Epithelial cell of esophagus (primary cell): ENCODE measurements at regions not wholly inside any gene's neighbourhood (a gene's known extent, or its start where the extent isn't known, plus 50 kb on each side); places are given as distances from the start of the nearest gene placed in this dataset.

Source experiments
- DNase-seq: peaks from one replicate; pipeline ENCODE4 v3.0.0; 2010; ENCODE audit warnings: low read depth
- H3K4me3 ChIP-seq: 2 replicates; pipeline ENCODE4 v1.5.1; 2011; ENCODE audit warnings: mild to moderate bottlenecking, low read length, control low read depth
- TF ChIP-seq, protein P1 (sequence below): IDR thresholded peaks from 2 replicates; pipeline ENCODE4 v1.5.1; 2011; ENCODE audit warnings: low read depth, mild to moderate bottlenecking, low read length, control low read depth, inconsistent platforms; ENCODE audit not compliant: insufficient read depth; ENCODE audit errors: missing control alignments

DNA sequence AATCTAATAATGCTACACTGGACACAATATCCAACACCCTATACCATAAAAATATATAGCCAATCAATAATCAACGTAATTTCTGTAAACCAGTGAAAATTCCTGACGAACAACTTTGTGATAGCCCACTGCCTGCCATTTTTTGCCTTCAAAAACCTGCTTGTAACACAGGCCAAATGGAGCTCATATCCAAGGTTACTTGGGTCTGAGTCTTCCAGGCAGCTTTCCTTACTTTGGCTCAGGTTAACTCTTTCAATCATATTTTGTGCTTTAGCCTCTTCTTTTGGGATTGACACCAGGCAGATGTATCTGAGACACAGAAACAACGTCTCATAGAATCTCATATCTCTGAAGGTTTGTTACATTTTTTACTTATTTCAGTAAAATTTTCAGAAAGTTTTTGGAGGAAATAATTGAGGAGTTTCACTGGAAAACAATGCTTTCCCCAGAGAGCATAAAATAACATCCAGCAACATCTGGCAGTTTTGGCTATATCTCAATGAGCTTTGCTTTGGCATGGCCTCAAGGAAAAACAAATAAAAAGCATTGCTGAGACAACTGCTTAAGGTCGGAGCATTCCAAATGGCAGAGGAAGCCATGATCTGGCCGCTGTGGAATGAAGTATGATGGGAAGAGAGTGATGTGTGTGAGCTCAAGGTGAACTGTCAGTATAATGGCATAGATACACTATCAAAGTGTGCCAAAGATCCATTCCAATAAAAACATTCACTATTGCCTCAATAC is 162.9 kb upstream of the SPIN4 start:
- no peak overlapping the region for H3K4me3 ChIP-seq
- DNase-seq: peak; percentile 56
- TF ChIP-seq, protein P1, sequence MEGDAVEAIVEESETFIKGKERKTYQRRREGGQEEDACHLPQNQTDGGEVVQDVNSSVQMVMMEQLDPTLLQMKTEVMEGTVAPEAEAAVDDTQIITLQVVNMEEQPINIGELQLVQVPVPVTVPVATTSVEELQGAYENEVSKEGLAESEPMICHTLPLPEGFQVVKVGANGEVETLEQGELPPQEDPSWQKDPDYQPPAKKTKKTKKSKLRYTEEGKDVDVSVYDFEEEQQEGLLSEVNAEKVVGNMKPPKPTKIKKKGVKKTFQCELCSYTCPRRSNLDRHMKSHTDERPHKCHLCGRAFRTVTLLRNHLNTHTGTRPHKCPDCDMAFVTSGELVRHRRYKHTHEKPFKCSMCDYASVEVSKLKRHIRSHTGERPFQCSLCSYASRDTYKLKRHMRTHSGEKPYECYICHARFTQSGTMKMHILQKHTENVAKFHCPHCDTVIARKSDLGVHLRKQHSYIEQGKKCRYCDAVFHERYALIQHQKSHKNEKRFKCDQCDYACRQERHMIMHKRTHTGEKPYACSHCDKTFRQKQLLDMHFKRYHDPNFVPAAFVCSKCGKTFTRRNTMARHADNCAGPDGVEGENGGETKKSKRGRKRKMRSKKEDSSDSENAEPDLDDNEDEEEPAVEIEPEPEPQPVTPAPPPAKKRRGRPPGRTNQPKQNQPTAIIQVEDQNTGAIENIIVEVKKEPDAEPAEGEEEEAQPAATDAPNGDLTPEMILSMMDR: no peak

DNA sequence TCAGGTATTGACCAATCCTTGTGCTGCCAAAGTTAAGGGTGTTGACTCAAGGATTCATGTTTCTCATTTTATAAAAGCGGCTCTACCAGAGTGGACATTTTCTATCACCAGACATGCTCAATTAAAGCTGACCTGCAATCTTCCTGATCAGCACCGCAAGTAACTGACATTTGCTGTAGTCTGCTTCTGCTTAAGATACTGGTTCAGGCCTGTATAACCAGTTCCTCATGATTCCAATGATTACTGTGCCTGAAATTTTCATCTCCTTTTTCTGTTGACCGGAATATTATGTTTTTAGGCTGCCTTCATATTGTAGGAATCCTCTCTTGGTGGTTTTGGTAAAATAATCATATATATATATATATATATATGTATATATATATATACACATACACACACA is 160.2 kb upstream of the SPIN4 start:
- H3K4me3 ChIP-seq: no peak overlapping the region
- peak; percentile 19 for DNase-seq

DNA sequence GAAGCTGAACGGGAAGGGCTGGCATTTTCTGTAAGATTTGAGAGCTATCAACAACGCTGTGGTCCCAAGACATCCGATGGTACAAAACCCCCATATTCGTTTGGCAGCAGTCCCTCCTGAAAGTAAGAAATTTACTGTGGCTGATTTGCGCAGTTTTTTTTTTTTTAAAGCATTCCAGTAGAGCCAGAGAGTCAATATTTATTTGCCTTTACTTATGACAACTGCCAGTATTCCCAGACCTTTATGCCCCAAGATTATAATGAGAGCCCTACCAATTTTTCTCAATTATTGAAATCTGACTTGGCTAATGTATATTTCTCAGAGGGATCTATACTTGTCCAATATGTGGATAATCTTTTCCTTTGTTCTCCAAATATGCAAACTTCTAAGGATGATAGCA is 157.5 kb upstream of the SPIN4 start:
- DNase-seq: no peak
- H3K4me3 ChIP-seq: no peak overlapping the region
- TF ChIP-seq, protein P1: no peak

More for the DNA sequence above, 160.2 kb upstream of the SPIN4 start:
- TF ChIP-seq, protein P1: no peak

DNA sequence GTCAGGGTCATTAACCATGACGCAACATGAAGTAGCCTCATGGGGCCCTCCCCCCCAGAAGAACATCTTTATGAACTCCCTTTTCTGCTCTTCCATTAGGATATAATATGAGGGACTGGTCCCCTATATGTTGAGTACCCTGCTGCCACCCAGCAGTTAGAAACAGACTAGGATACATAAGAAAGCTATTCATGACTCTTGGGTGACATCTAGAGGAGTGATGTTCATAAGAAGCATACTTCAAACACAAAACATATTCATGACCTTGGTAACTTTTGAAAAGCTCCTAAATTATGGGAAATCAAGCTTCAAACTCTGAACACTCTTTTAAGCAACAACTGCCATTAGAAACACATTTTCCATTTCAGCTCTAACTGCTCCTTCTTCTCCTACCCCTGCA is 155.2 kb upstream of the SPIN4 start:
- H3K4me3 ChIP-seq: no peak overlapping the region
- DNase-seq: peak; percentile 50
- TF ChIP-seq, protein P1: peak; percentile 27

DNA sequence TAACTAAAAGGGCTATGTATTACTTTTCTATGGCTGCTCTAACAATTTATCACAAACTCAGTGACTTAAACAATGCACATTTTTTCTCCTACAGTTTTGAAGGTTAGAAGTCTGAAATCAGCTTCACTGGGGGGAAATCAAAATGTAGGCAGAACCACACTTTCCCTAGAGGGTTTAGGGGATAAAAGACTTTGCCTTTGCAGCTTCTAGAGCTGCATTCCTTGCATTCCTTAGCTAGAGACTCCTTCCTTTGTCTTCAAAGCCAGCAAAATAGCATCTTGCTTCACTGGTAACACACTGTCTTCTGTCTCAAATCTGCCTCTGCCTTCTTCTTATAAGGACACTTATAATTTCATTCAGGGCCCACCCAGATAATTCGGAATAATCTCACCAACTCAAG is 152.4 kb upstream of the SPIN4 start:
- peak; percentile 2 for DNase-seq
- TF ChIP-seq, protein P1: no peak
- no peak overlapping the region for H3K4me3 ChIP-seq

DNA sequence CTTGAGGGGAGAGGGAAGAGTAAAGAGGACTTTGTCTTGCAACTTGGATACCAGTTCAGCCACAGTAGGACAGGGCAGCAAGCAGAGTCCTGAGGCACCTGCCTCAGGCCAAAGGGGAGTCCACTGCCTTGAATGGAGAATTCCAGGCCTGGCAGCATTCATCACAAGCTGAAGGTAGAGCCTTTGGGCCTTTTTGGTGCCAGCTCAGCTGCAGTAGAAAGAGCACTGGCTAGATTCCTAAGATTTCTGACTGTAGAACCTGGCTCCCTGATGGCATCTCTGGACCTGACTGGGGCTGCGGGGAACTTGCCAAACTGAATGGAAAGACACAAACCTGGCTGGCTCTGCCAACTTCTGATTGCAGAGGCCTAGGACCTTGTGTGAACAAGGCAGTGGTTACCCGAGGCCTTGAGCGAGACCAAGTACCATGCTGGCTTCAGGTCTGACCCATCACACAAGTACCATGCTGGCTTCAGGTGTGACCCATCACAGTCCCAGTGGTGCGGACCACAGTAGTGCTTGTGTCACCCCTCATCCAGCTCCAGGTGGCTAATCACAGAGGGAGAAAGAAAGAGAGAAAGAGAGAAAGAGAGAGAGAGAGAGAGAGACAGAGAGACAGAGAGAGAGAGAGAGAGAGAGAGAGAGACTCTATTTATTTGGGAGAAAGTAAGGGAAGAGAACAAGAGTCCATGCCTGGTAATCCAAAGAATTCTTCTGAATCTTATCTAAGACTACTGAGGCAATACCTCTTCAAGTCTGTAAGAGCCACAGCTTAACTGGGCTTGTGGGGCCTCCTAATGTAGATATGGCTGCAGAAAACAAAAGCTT is 137.6 kb upstream of the SPIN4 start:
- DNase-seq: no peak
- TF ChIP-seq, protein P1: no peak
- H3K4me3 ChIP-seq: no peak overlapping the region
